Osteoblast (primary cell): ENCODE measurements at regions not wholly inside any gene's neighbourhood (a gene's known extent, or its start where the extent isn't known, plus 50 kb on each side); places are given as distances from the start of the nearest gene placed in this dataset.

ENCODE experiments used
- DNase-seq: peaks from one replicate; pipeline ENCODE4 v3.0.0; 2011; ENCODE audit warnings: low spot score, mixed read lengths; ENCODE audit not compliant: insufficient read length; ENCODE audit errors: missing footprints
- H2AFZ ChIP-seq: 2 replicates; pipeline ENCODE4 v1.6.0; 2011; ENCODE audit warnings: mild to moderate bottlenecking, low read length
- H3K27ac ChIP-seq: 2 replicates; pipeline ENCODE4 v1.5.1; 2011; ENCODE audit warnings: mild to moderate bottlenecking, low read depth, low read length, moderate library complexity
- H3K27me3 ChIP-seq: 2 replicates; pipeline ENCODE4 v1.6.0; 2012; ENCODE audit warnings: mild to moderate bottlenecking, control low read depth, inconsistent platforms, low read length, moderate library complexity; ENCODE audit not compliant: insufficient read depth
- H3K36me3 ChIP-seq: 2 replicates; pipeline ENCODE4 v1.5.1; 2011; ENCODE audit warnings: mild to moderate bottlenecking, low read length, control low read depth, moderate library complexity; ENCODE audit not compliant: insufficient read depth
- H3K4me1 ChIP-seq: 2 replicates; pipeline ENCODE4 v1.5.1; 2011; ENCODE audit warnings: mild to moderate bottlenecking, low read length, control low read depth, moderate library complexity; ENCODE audit not compliant: insufficient read depth
- H3K4me2 ChIP-seq: 2 replicates; pipeline ENCODE4 v1.6.0; 2011; ENCODE audit warnings: mild to moderate bottlenecking, low read length; ENCODE audit not compliant: insufficient read depth
- H3K4me3 ChIP-seq: fragments of 200-600 bp; sonication (generic); 3 replicates; pipeline ENCODE4 v1.5.1; 2012; ENCODE audit warnings: mild to moderate bottlenecking, low read length, inconsistent platforms; ENCODE audit not compliant: insufficient read depth
- H3K79me2 ChIP-seq: 2 replicates; pipeline ENCODE4 v1.6.0; 2012; ENCODE audit warnings: mild to moderate bottlenecking, low read length, control low read depth, inconsistent platforms; ENCODE audit not compliant: insufficient read depth
- H3K9me3 ChIP-seq: 2 replicates; pipeline ENCODE4 v1.5.1; 2011; ENCODE audit warnings: low read depth, low read length, control low read depth
- H4K20me1 ChIP-seq: 2 replicates; pipeline ENCODE4 v1.6.0; 2012; ENCODE audit warnings: mild to moderate bottlenecking, low read length, control low read depth; ENCODE audit not compliant: insufficient read depth
- TF ChIP-seq, protein P1 (sequence below): IDR thresholded peaks from 2 replicates; pipeline ENCODE4 v1.5.1; 2011; ENCODE audit warnings: mild to moderate bottlenecking, low read depth, low read length, moderate library complexity; ENCODE audit errors: extremely low read depth

DNA sequence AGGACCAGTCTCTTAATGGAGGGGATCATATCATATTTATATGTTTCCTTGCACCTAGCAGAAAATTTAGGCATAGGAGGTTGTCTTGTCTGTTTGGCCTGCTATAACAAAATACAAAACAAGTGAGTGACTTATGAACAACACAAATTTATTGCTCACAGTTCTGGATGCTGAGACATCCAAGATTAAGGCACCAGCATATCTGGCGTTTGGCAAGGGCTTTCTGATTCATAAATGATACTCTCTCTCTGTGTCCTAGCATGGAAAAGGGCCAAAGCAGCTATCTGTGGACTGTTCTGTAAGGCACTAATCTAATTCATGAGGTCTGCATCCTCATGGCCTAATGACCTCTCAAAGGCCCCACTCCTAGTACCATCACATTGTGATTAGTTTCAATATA is 683.0 kb downstream of the NR2F2 start:
- Histone ChIP-seq H3K4me1 (no peaks in the 10 kb centered on the region), H3K27me3 (no peaks in the 10 kb centered on the region), H3K9me3 (no peaks in the 10 kb centered on the region), H3K4me2 (no peak overlapping the region), H3K36me3 (no peaks in the 10 kb centered on the region), H4K20me1 (no peaks in the 10 kb centered on the region), H3K79me2 (no peaks in the 10 kb centered on the region), H3K27ac (no peak overlapping the region), H3K4me3 (no peak overlapping the region), H2AFZ (no peak overlapping the region)
- no peak for DNase-seq
- TF ChIP-seq, protein P1, sequence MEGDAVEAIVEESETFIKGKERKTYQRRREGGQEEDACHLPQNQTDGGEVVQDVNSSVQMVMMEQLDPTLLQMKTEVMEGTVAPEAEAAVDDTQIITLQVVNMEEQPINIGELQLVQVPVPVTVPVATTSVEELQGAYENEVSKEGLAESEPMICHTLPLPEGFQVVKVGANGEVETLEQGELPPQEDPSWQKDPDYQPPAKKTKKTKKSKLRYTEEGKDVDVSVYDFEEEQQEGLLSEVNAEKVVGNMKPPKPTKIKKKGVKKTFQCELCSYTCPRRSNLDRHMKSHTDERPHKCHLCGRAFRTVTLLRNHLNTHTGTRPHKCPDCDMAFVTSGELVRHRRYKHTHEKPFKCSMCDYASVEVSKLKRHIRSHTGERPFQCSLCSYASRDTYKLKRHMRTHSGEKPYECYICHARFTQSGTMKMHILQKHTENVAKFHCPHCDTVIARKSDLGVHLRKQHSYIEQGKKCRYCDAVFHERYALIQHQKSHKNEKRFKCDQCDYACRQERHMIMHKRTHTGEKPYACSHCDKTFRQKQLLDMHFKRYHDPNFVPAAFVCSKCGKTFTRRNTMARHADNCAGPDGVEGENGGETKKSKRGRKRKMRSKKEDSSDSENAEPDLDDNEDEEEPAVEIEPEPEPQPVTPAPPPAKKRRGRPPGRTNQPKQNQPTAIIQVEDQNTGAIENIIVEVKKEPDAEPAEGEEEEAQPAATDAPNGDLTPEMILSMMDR, result no peak

DNA sequence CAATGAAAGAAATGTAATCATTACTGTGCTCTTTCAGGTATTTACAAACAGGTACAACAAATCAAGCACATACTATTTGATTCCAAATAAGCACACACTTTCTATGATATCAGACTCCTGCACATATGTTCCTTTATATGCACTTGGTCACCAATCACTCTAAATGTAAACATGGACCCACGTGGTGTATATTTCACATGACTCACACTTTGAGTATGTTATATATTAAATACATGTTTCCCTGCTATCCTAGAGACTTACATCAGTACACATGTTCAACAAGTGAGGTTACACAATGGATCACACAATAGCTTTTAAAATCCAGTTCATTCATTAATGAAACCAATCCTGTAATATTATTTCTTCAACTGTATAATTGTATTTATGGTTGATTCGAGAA is 683.5 kb downstream of the NR2F2 start:
- H3K27me3 ChIP-seq, result no peaks in the 10 kb centered on the region

DNA sequence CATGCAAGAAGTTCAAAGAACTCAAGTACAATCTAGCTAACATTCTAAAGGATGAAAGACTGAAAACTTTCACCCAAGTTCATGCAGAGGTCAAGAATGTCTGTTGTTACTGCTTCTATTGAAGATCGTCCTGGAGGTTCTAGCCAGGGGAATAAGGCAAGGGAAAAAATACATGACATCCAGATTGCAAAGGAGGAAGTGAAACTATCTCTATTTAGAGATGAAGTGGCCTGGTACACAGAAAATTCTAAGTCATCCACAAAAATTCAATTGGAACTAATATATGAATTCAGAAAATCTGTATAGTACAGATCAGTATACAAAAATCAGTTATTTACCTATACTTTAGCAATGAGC is 693.0 kb downstream of the NR2F2 start:
- TF ChIP-seq, protein P1, result no peak
- no peaks in the 10 kb centered on the region for H3K27me3 ChIP-seq
- peaks cover 3% of the 10 kb centered on the region for H3K9me3 ChIP-seq
- no peak overlapping the region for H2AFZ ChIP-seq
- no peak overlapping the region for H3K4me2 ChIP-seq
- no peak overlapping the region for H3K27ac ChIP-seq
- no peaks in the 10 kb centered on the region for H3K79me2 ChIP-seq
- no peaks in the 10 kb centered on the region for H3K4me1 ChIP-seq
- H4K20me1 ChIP-seq, result no peaks in the 10 kb centered on the region
- no peaks in the 10 kb centered on the region for H3K36me3 ChIP-seq
- DNase-seq, result no peak
- no peak overlapping the region for H3K4me3 ChIP-seq

More for the DNA sequence above, 683.5 kb downstream of the NR2F2 start:
- Histone ChIP-seq H3K36me3 (no peaks in the 10 kb centered on the region), H2AFZ (no peak overlapping the region), H3K27ac (no peak overlapping the region), H3K9me3 (no peaks in the 10 kb centered on the region), H3K79me2 (no peaks in the 10 kb centered on the region), H3K4me3 (no peak overlapping the region), H3K4me2 (no peak overlapping the region), H3K4me1 (no peaks in the 10 kb centered on the region), H4K20me1 (no peaks in the 10 kb centered on the region)
- DNase-seq, result no peak
- TF ChIP-seq, protein P1, result no peak

DNA sequence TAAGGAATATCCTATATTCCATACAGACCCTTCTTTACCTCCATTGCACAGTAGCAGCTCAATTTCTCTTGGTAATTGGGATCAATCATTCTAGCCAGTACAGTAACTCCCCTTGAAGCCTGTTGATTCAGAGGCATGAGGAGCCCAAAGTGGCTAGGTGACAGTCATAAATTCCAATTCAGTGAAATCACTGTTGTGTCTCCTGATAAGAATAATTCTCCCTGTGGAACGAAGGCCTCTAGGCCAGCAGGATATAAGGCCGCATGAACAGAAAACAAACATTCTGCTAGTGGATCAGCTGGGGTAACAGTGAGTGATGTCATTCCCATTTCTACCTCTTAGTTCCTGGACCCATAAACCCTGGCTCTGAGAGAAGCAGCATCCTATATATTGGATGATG is 696.3 kb downstream of the NR2F2 start:
- H4K20me1 ChIP-seq, result no peaks in the 10 kb centered on the region
- no peaks in the 10 kb centered on the region for H3K4me1 ChIP-seq
- no peak overlapping the region for H3K4me3 ChIP-seq
- H3K36me3 ChIP-seq, result no peaks in the 10 kb centered on the region
- H3K27me3 ChIP-seq, result no peaks in the 10 kb centered on the region
- no peaks in the 10 kb centered on the region for H3K79me2 ChIP-seq
- no peak for DNase-seq
- TF ChIP-seq, protein P1, result no peak
- H2AFZ ChIP-seq, result no peak overlapping the region
- no peak overlapping the region for H3K4me2 ChIP-seq
- no peak overlapping the region for H3K27ac ChIP-seq
- peaks cover 3% of the 10 kb centered on the region for H3K9me3 ChIP-seq
